ENCODE measurements at regions not wholly inside any gene's neighbourhood (a gene's known extent, or its start where the extent isn't known, plus 50 kb on each side); places are given as distances from the start of the nearest gene placed in this dataset.

GRCh38 chr9:13896922-13897835 is 416.8 kb downstream of the NFIB start:
- TF ChIP-seq HOXB5 (CRISPR knock-in tag; IDR thresholded peaks at IDR 0.05) (no peak), FOXS1 (CRISPR knock-in tag; IDR thresholded peaks at IDR 0.05) (no peak), ZC3H11A (IDR thresholded peaks at IDR 0.05) (no peak), ZSCAN20 (CRISPR knock-in tag; IDR thresholded peaks at IDR 0.05) (no peak)
- no peaks in the 10 kb centered on the region for H3K4me1 ChIP-seq
- no peak overlapping the region for H3K4me3 ChIP-seq
- ChIA-PET CTCF (no interaction called here), POLR2A (no interaction called here)
- H3K4me2 ChIP-seq = no peak overlapping the region
- no peak overlapping the region for H3K27ac ChIP-seq
- no peaks in the 10 kb centered on the region for H3K9me3 ChIP-seq
- no peak for ATAC-seq
- peak; percentile 32 for FAIRE-seq
- no peak for DNase-seq (ENCODE audit: low read depth in 1 of 2, low spot score in 1 of 2)
- 24% methylated on average over 8 of the region's 8 CpGs for WGBS (ENCODE audit: missing lambda C conversion rate)

GRCh38 chr9:13896047-13896446 is 417.9 kb downstream of the NFIB start:
- ChIA-PET CTCF (interaction anchor here (1.0 kb wide), 1 partner anchor 104 kb away, joined by 4 read pairs; no protein-coding TSS in a partner anchor), POLR2A (no interaction called here)
- Histone ChIP-seq H3K9me3 (no peaks in the 10 kb centered on the region), H3K4me3 (no peak overlapping the region), H3K4me1 (no peaks in the 10 kb centered on the region), H3K4me2 (no peak overlapping the region), H3K27ac (no peak overlapping the region)
- TF ChIP-seq EHF (CRISPR knock-in tag; IDR thresholded peaks at IDR 0.05) (no peak), HOXB5 (CRISPR knock-in tag; IDR thresholded peaks at IDR 0.05) (no peak)
- no peak for ATAC-seq
- no peak for DNase-seq (ENCODE audit: low read depth in 1 of 2, low spot score in 1 of 2)
- FAIRE-seq = no peak
- WGBS (ENCODE audit: missing lambda C conversion rate) = 91% methylated on average over 1 of the region's 1 CpG

- POLR2A ChIA-PET = no interaction called here
- WGBS (ENCODE audit: missing lambda C conversion rate) = 3% methylated on average over 1 of the region's 1 CpG
- ATAC-seq (no peak), DNase-seq (ENCODE audit: low read depth in 1 of 2, low spot score in 1 of 2) (no peak), FAIRE-seq (no peak)
- peaks cover 6% of the 10 kb centered on the region; the same call in 2 of the 3 replicates for H3K9me3 ChIP-seq
- no peaks in the 10 kb centered on the region for H3K4me1 ChIP-seq
- CTCF ChIA-PET = no interaction called here
- H3K27ac ChIP-seq = no peak overlapping the region
- no peak for TF ChIP-seq CEBPB (IDR thresholded peaks at IDR 0.05)
- no peak for TF ChIP-seq POLR2A (IDR thresholded peaks at IDR 0.05; ENCODE audit: low read length)
- TF ChIP-seq, protein P1, sequence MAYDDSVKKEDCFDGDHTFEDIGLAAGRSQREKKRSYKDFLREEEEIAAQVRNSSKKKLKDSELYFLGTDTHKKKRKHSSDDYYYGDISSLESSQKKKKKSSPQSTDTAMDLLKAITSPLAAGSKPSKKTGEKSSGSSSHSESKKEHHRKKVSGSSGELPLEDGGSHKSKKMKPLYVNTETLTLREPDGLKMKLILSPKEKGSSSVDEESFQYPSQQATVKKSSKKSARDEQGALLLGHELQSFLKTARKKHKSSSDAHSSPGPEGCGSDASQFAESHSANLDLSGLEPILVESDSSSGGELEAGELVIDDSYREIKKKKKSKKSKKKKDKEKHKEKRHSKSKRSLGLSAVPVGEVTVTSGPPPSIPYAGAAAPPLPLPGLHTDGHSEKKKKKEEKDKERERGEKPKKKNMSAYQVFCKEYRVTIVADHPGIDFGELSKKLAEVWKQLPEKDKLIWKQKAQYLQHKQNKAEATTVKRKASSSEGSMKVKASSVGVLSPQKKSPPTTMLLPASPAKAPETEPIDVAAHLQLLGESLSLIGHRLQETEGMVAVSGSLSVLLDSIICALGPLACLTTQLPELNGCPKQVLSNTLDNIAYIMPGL (CRISPR knock-in tag; IDR thresholded peaks at IDR 0.05; ENCODE audit: borderline replicate concordance) = no peak
- no peak for TF ChIP-seq NPAS2 (CRISPR knock-in tag; IDR thresholded peaks at IDR 0.05; ENCODE audit: borderline replicate concordance)
- no peak for TF ChIP-seq RAD21 (conservative IDR thresholded peaks at IDR 0.05 in 1 of 2, IDR thresholded peaks at IDR 0.05 in 1 of 2)
- TF ChIP-seq NR3C1 (IDR thresholded peaks at IDR 0.05) = no peak
- no peak for TF ChIP-seq RARB (CRISPR knock-in tag; IDR thresholded peaks at IDR 0.05)
- TF ChIP-seq CHD4 (IDR thresholded peaks at IDR 0.05; ENCODE audit: borderline replicate concordance) = no peak
- TF ChIP-seq CBX2 (IDR thresholded peaks at IDR 0.05; ENCODE audit: borderline replicate concordance, low read depth) = no peak
- TF ChIP-seq MYC (IDR thresholded peaks at IDR 0.05; ENCODE audit: borderline replicate concordance, low read length) = no peak
- TF ChIP-seq ESRRA (IDR thresholded peaks at IDR 0.05; ENCODE audit: borderline replicate concordance, low read length) = no peak
- no peak for TF ChIP-seq POLR2AphosphoS2 (conservative IDR thresholded peaks at IDR 0.05; ENCODE audit: low read length)
- TF ChIP-seq MAFK (IDR thresholded peaks at IDR 0.05; ENCODE audit: partially characterized antibody) = no peak
- TF ChIP-seq HDAC2 (IDR thresholded peaks at IDR 0.05) = no peak
- TF ChIP-seq, protein P2, sequence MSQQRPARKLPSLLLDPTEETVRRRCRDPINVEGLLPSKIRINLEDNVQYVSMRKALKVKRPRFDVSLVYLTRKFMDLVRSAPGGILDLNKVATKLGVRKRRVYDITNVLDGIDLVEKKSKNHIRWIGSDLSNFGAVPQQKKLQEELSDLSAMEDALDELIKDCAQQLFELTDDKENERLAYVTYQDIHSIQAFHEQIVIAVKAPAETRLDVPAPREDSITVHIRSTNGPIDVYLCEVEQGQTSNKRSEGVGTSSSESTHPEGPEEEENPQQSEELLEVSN (IDR thresholded peaks at IDR 0.05; ENCODE audit: borderline replicate concordance, low read depth) = no peak
- no peak for TF ChIP-seq CHD2 (IDR thresholded peaks at IDR 0.05; ENCODE audit: low read length, partially characterized antibody)
- no peak for TF ChIP-seq MAZ (IDR thresholded peaks at IDR 0.05; ENCODE audit: borderline replicate concordance, low read depth, low read length)
- TF ChIP-seq ZNF302 (CRISPR knock-in tag; IDR thresholded peaks at IDR 0.05) = no peak
- H3K4me3 ChIP-seq = no peak overlapping the region
- no peak overlapping the region for H3K4me2 ChIP-seq
These were observed 428.7 kb downstream of the NFIB start for GRCh38 chr9:13885258-13885657.

All from A549 (cell line).